Hepatic stellate cell (primary cell): ENCODE measurements at regions not wholly inside any gene's neighbourhood (a gene's known extent, or its start where the extent isn't known, plus 50 kb on each side); places are given as distances from the start of the nearest gene placed in this dataset.
"Not testable (repeated sequence)": the region's sequence is repeated elsewhere in the genome, so short reads cannot be mapped to it uniquely, and the experiment has no call there.

ENCODE experiments used
- DNase-seq: peaks from one replicate; pipeline ENCODE4 v3.0.0; 2011; ENCODE audit warnings: low spot score

GRCh38 chr4:75287738-75288517 lies 226.3 kb downstream of the RCHY1 start:
- no peak for DNase-seq

GRCh38 chr4:75285837-75286236 lies 228.4 kb downstream of the RCHY1 start:
- no peak for DNase-seq

GRCh38 chr4:75284831-75285230 lies 229.4 kb downstream of the RCHY1 start:
- no peak for DNase-seq

- not testable (repeated sequence) for DNase-seq
These were observed 233.7 kb downstream of the RCHY1 start for GRCh38 chr4:75280461-75280860.

GRCh38 chr4:75259306-75259705 lies 254.9 kb downstream of the RCHY1 start:
- no peak for DNase-seq

- no peak for DNase-seq
These were observed 258.9 kb downstream of the RCHY1 start for GRCh38 chr4:75255261-75255660.

- no peak for DNase-seq
These were observed 259.5 kb downstream of the RCHY1 start for GRCh38 chr4:75254745-75255144.

- not testable (repeated sequence) for DNase-seq
These were observed 261.1 kb downstream of the RCHY1 start for GRCh38 chr4:75253094-75253493.

GRCh38 chr4:75251547-75251946 lies 262.7 kb downstream of the RCHY1 start:
- no peak for DNase-seq

- no peak for DNase-seq
These were observed 264.5 kb downstream of the RCHY1 start for GRCh38 chr4:75249739-75250138.

- no peak for DNase-seq
These were observed 265.3 kb downstream of the RCHY1 start for GRCh38 chr4:75248770-75249407.

GRCh38 chr4:75244325-75244724 lies 269.9 kb downstream of the RCHY1 start:
- no peak for DNase-seq

- DNase-seq = no peak
These were observed 270.6 kb downstream of the RCHY1 start for GRCh38 chr4:75243570-75243969.

GRCh38 chr4:75235359-75235951 lies 278.7 kb downstream of the RCHY1 start:
- DNase-seq = no peak

- DNase-seq = no peak
These were observed 281.7 kb downstream of the RCHY1 start for GRCh38 chr4:75232546-75232945.

GRCh38 chr4:75229806-75230570 lies 284.2 kb downstream of the RCHY1 start:
- no peak for DNase-seq

GRCh38 chr4:75213480-75213879 lies 280.6 kb downstream of the PARM1 start:
- no peak for DNase-seq

- no peak for DNase-seq
These were observed 278.5 kb downstream of the PARM1 start for GRCh38 chr4:75211422-75211821.

- DNase-seq = no peak
These were observed 275.0 kb downstream of the PARM1 start for GRCh38 chr4:75207902-75208301.

GRCh38 chr4:75195111-75195510 lies 262.2 kb downstream of the PARM1 start:
- no peak for DNase-seq

GRCh38 chr4:75194180-75194579 lies 261.3 kb downstream of the PARM1 start:
- no peak for DNase-seq

GRCh38 chr4:75192182-75192581 lies 259.3 kb downstream of the PARM1 start:
- not testable (repeated sequence) for DNase-seq
